A549 (cell line): ENCODE measurements at regions not wholly inside any gene's neighbourhood (a gene's known extent, or its start where the extent isn't known, plus 50 kb on each side); places are given as distances from the start of the nearest gene placed in this dataset.

Experiments
- CTCF ChIP-seq: fragments of >200 bp; sonication (Bioruptor Twin); formaldehyde crosslinking; IDR thresholded peaks from 3 replicates; pipeline ENCODE4 v1.5.1; 2016
- JUNB ChIP-seq: fragments of >200 bp; sonication (Bioruptor Twin); formaldehyde crosslinking; IDR thresholded peaks from 2 replicates; pipeline ENCODE4 v1.6.1; 2016
- MYC ChIP-seq: IDR thresholded peaks from 2 replicates; pipeline ENCODE4 v1.6.1; 2012; ENCODE audit warnings: mild to moderate bottlenecking, inconsistent platforms, low read length, improper control_type of control experiment, borderline replicate concordance
- POLR2A ChIP-seq: IDR thresholded peaks from 2 replicates; pipeline ENCODE4 v1.6.1; 2012; ENCODE audit warnings: mild to moderate bottlenecking, low read length
- RAD21 ChIP-seq, 2 experiments: fragments of >200 bp in 1 of 2; sonication (Bioruptor Twin) in 1 of 2; formaldehyde crosslinking in 1 of 2; IDR thresholded peaks in 1 of 2; conservative IDR thresholded peaks in 1 of 2; 2 replicates in 1 of 2; 3 replicates in 1 of 2; pipeline ENCODE4 v1.6.1; 2012 to 2018; ENCODE audit warnings: inconsistent platforms in 1 of 2
- REST ChIP-seq: fragments of 200-600 bp; sonication (generic); IDR thresholded peaks from 2 replicates; pipeline ENCODE4 v1.6.1; 2016; ENCODE audit warnings: antibody characterized with exemption, mild to moderate bottlenecking, moderate library complexity
- SMC3 ChIP-seq: fragments of >200 bp; sonication (Bioruptor Twin); formaldehyde crosslinking; IDR thresholded peaks from 3 replicates; pipeline ENCODE4 v1.6.1; 2018; ENCODE audit warnings: inconsistent platforms
- SREBF2 ChIP-seq: fragments of 450-650 bp; IDR thresholded peaks from 2 replicates; pipeline ENCODE4 v1.6.1; 2014; ENCODE audit warnings: mild to moderate bottlenecking, moderate library complexity
- TF ChIP-seq, protein P1 (sequence below): fragments of 450-650 bp; IDR thresholded peaks from 2 replicates; pipeline ENCODE4 v1.6.1; 2014; ENCODE audit warnings: antibody characterized with exemption

GRCh38 chr16:27698266-27698665, 148.3 kb downstream of the KATNIP start:
- no peak for TF ChIP-seq REST
- no peak for TF ChIP-seq POLR2A
- TF ChIP-seq RAD21 (conservative IDR thresholded peaks at IDR 0.05 in 1 of 2, IDR thresholded peaks at IDR 0.05 in 1 of 2), result 0 out of 5 replicates have a peak, but pooled peaks of 1 of the 2 experiments have one; percentile 18
- TF ChIP-seq CTCF, result peak; percentile 22; the same call in 1 of the 3 replicates
- no peak for TF ChIP-seq SREBF2
- TF ChIP-seq, protein P1, sequence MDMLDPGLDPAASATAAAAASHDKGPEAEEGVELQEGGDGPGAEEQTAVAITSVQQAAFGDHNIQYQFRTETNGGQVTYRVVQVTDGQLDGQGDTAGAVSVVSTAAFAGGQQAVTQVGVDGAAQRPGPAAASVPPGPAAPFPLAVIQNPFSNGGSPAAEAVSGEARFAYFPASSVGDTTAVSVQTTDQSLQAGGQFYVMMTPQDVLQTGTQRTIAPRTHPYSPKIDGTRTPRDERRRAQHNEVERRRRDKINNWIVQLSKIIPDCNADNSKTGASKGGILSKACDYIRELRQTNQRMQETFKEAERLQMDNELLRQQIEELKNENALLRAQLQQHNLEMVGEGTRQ, result no peak
- TF ChIP-seq JUNB, result no peak
- TF ChIP-seq SMC3, result no peak
- no peak for TF ChIP-seq MYC
